ENCODE measurements at regions not wholly inside any gene's neighbourhood (a gene's known extent, or its start where the extent isn't known, plus 50 kb on each side); places are given as distances from the start of the nearest gene placed in this dataset.

- TF ChIP-seq CTCF (conservative IDR thresholded peaks at IDR 0.05) (no peak), ZFX (IDR thresholded peaks at IDR 0.05) (no peak)
Observed at GRCh38 chr16:60485872-60486489, 1550.3 kb downstream of the CDH8 start.
